LoVo (cell line): ENCODE measurements at regions not wholly inside any gene's neighbourhood (a gene's known extent, or its start where the extent isn't known, plus 50 kb on each side); places are given as distances from the start of the nearest gene placed in this dataset.

Source experiments
- DNase-seq: peaks from one replicate; pipeline ENCODE4 v3.0.0-alpha.2; 2016; ENCODE audit warnings: low spot score

- DNase-seq = no peak
Observed at GRCh38 chr3:194973366-194974000, 287.8 kb downstream of the FAM43A start.

DNA sequence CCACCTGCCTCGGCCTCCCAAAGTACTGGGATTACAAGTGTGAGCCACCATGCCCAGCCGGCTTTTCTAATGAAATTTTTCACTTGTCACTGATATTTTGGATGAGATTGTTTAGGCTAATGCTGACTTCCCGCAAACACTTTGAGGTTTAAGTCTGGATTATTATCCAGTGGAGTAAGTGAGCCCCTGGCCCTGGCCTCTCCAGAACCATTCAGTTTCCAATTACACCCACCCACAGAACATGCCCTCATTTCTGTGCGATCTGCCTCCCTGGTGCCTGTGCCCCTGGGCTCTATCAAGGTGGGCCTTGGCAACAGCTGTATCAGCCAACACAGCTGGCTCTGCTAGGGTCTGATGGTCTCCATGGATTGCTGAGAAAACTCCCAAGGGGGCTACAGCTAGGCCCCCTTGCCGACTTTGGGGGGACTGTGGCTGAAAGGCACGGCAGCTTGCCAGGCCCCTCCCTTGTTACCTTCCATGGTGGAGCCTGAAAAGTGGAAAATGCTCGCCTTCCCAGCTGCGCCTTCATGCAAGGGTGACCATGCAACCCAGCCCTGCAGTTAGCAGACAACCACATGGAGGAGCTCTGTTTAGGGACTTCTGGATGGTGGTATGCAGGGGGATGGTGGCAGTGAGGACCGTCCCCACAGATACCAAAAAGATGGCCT lies 288.9 kb downstream of the FAM43A start:
- DNase-seq = no peak

DNA sequence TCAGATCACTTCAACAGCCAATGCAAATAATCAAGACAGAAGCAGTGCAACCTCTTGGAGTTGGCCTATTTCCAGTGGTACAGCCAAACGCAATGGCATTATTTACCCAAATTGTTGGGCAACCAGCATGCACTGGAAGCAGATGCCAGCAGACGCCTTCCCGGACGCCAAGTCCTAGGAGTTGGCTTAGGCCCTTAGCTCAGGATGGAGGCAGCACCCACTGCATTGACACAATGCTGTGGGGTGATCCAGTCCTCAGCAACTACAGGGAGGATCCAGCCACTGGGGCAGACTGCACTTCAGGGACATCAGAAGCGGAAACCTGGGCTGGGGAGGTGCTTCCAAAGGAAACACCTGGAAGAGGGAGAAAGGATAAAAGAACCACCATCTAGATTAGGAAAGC lies 290.4 kb downstream of the FAM43A start:
- no peak for DNase-seq

DNA sequence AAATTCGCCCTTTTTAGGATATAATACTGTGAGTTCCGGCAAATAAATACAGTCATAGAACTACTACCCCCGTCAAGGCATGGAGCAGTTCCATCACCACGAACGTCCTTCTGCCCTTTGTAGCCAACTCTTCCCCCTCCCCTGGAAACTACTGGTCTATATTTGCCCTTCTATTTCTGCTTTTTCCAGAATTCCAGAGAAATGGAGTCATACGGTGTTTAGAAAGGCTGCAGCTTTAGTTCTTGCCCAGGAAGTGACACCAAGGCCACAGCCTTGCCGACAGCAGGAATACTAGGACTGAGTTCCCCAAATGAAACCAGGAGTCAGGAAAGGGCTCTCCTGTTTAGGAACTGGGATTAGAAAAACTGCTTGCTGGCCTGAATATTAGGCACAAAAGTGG lies 291.2 kb downstream of the FAM43A start:
- DNase-seq = no peak

- DNase-seq = no peak
Observed at GRCh38 chr3:194977356-194977755, 291.7 kb downstream of the FAM43A start.

GRCh38 chr3:194979173-194979572 lies 291.8 kb downstream of the XXYLT1 start:
- DNase-seq = no peak

- no peak for DNase-seq
Observed at GRCh38 chr3:194982472-194982871, 288.5 kb downstream of the XXYLT1 start.

DNA sequence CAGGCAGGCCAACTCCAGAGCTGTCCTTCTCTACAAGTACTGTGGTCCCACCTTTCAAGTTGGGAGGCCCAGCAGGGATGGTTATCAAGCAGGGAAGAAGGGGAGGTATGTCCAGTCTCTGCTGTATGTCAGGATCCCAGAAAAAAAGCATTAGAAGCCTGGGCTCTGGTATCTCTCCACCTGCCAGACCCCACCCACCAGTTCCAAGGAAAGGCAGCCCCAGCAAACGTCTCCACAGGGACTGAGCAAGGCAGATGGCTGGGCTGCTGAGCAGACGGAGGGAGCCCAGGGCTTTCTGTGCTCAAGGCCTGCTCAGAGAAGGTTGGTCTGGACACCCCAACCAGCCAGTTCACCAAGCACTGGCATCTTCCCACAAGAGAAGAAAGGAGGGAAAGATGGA lies 287.8 kb downstream of the XXYLT1 start:
- DNase-seq = no peak

DNA sequence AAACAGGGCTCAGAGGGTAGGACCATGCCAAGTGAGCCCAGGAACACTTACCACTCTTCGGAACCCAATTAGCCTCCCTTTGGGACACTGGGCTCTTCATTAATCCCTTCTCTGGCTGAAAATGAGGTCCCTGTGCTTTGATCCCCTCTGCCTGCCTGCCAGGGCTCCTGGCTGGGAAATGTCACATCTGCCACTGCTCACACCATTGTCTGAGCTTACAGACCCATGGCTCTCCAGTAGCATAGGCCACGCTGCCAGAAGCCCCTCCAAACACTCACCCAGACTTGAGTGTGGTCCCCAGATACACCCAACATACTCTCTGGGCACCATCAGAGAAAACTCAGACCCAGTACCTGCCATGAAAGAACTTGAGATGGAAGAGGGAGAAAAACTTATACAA lies 287.3 kb downstream of the XXYLT1 start:
- no peak for DNase-seq

DNA sequence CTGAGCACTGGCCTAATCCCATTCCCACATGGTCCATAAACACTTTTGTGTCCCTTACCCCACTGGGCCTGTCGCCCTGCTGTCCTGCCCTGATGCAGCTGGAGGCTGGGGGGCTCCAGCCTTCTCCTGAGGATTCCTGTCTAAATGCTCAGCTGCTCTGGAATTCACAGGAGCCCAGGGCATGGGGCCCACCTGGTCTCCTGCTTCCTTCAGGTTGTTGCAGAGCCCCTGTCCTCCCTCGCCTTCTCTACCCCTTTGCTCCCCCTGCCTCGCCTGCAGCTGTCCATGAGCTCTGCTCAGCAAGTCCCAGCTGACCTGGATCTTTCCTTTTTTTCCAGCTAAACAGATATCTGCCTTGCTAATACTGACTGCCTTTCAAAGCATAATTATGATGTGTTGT lies 286.9 kb downstream of the XXYLT1 start:
- DNase-seq = no peak

DNA sequence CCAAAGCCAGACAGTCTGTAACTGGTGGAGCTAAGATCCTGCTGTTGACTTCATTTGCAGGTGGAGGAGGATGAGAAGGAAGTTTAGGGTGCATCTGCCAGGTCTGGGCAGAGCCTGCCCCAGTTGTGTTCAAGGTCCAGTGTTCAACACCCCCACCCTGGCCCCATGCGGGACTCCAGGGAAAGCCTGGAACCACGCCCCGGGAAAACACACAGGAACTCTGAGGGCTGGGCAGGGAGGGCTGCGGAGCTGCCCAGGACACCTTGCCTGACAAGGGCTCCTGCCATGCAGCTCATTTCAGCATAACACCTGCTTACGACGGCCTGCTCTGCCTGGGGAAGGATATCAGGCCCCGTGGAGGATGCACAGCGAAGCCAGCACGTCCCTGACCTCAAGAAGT lies 286.3 kb downstream of the XXYLT1 start:
- no peak for DNase-seq

DNA sequence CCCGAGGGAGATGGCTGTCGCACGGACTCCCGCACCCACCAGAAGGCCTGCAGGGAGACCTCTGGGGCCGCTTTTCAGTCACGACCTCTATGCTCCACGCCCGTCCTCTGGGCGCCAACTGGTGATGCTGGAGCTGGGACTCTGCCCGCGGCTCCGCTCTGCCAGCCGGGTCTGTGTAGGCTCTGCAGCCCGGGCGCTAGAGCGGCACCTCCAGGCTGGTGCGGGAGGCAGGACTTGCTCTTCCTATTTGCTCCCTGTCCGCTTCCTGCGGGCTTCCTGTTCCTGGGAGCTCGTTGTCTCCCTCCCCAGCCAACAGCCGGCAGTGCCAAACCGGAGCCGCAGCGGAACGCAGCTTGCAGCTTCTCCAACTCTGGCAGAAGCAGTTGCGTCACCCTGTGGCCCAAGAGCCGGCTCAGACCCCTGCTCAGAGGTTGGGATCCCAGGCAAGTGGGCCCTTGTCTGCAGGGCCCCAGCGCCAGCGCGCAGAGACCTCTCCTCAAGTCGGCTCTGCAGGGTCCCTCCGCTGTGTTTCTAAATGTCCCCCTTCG lies 285.9 kb downstream of the XXYLT1 start:
- DNase-seq = no peak

- no peak for DNase-seq
Observed at GRCh38 chr3:194986208-194987043, 284.5 kb downstream of the XXYLT1 start.

DNA sequence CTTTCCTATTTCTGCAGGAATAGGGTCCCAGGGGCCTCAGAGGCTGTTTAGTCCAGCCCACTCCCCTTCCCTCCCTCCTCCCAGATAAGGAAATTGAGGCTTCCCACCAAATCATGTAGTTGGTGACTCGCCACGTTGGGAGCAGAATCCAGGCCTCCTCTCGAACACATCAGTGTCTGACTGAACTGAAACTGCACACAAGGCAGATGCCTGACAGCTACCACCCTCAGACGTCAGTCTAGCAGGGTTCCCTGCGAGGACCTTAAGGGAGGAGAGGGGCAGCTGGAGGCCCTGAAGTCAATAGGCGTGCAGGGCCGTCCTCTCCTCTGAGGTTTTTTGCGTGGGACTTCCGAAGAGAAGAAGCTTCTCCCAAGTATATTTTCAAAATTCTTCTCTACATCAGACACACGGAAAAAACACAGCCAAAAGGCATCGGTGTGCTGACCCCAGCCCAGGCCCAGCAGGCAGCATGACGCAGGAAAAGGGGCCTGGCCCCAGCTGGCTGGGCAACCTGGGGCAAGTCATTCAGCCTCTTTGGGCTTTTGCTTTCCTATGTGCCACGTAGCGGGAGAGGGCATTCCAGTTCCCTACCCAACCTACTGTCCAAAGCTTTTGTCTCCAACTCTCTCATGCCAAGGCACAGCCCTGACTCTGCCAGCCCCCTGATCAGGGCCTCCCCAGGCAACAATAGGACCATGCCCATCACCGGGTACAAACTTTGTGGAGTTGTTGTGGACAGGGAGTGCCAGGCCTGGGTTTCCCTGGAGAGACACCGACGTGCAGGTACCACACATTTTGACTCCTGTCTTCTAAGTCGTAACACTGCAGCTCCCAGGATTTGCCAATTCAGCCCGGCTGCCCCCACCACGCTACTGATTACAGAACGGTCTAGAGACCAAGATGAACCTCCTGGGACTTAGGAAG lies 283.1 kb downstream of the XXYLT1 start:
- DNase-seq = no peak

- DNase-seq = no peak
Observed at GRCh38 chr3:194988495-194989165, 282.3 kb downstream of the XXYLT1 start.

GRCh38 chr3:194989241-194989640 lies 281.7 kb downstream of the XXYLT1 start:
- DNase-seq = no peak

DNA sequence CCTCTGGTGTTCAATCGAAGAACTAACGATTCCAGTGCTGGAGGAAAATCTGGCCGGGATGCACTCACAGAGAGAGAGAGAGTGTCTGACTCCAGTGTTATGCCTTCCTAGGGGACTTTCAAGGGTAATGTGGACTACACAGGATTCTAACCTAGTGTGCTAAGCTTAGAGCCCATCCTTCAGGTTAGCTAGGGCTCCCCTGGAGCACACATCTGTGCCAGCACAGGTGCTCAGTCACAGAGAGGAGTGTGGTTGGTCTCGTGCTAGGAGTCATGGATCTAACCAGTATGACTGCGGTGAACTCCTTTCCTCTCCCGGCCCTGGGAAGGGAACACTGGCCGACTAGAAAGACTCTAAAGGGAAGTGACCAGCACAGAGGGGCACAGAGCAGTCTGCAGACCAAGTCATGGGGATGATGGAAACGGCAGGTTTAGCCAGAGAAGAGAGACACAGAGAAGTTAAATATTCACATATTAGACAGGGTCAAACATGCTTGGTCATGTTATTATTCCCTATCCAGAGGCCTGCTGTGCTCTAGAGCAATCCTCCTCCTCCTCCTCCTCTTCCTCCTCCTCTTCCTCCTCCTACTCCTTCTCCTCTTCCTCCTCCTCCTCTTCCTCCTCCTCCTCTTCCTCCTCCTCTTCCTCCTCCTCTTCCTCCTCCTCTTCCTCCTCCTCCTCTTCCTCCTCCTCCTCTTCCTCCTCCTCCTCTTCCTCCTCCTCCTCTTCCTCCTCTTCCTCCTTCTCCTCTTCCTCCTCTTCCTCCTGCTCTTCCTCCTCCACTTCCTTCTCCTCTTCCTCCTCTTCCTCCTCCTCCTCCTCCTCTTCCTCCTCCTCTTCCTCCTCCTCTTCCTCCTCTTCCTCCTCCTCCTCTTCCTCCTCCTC lies 280.3 kb downstream of the XXYLT1 start:
- DNase-seq = no peak

DNA sequence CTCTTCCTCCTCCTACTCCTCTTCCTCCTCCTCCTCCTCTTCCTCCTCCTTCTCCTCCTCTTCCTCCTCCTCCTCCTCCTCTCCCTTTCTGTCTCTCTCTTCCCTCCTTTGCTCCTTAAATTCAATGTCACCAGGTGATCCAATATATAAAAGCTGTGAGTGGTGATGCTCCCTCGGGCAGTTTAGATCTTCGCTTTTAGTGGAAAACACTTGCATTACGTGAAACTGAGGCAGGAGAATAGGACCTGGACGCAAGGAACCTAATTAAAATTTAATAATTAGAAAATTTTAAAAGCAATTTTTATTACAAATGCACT lies 279.7 kb downstream of the XXYLT1 start:
- DNase-seq = no peak

DNA sequence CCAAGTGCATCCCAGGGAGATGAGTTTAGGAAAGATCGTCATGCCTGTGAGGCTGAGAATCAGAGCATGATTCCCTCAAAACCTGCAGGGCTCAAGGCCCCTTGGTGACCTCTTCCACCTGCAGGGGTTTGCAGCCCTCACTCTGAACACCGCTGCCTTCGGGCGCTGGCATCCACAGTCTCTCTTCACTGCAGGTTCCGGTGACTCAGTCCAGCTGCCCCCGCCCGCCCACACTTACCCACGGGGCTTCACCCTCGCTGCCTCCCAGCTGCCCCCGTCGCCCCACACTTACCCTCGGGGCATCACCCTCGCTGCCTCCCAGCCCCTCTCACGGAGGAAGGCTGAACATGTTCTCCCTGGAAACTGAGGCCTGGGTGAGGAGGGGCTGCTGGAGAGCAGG lies 277.1 kb downstream of the XXYLT1 start:
- DNase-seq = no peak

DNA sequence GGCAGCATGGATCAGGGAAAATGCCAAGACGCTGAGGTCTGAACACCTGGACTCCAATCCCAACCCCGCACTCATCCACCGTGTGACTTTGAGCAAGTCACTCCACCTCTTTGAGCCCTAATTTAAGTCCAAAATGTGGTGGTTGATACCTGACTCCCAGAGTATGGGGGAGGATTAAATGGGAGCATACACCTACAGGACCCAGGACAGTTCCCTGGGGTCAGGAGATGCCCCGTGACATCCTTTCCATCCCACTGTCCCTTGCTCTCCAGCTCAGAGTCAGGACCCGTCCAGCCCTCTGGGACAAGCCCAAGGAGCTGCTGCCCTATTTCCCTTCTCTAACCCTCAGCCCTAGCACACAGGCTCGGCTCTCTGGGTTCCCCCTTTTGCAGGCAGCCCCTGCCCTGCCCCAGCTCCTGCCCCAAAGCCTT lies 276.4 kb downstream of the XXYLT1 start:
- no peak for DNase-seq
